ENCODE measurements at regions not wholly inside any gene's neighbourhood (a gene's known extent, or its start where the extent isn't known, plus 50 kb on each side); places are given as distances from the start of the nearest gene placed in this dataset.

DNA sequence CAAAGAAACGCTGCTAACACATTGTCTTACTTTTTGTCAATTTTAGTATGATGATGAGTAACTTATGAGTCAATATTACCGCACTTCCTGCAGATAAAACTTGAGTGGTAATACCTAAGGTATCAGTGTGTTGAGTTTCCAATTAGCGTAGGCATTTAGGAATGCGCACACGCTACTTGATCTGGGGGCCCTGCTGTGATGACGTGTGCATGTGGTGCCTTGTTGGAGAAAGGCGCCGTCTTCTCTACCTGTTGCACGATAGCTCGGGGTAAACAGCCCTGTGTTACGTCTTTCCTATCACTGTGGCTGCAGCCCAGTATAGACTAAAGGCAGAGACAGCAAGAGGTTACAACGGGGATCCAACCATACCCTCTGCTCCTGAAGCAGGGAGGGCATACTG, 476.8 kb upstream of the ADARB2 start:
- TF ChIP-seq, protein P1, sequence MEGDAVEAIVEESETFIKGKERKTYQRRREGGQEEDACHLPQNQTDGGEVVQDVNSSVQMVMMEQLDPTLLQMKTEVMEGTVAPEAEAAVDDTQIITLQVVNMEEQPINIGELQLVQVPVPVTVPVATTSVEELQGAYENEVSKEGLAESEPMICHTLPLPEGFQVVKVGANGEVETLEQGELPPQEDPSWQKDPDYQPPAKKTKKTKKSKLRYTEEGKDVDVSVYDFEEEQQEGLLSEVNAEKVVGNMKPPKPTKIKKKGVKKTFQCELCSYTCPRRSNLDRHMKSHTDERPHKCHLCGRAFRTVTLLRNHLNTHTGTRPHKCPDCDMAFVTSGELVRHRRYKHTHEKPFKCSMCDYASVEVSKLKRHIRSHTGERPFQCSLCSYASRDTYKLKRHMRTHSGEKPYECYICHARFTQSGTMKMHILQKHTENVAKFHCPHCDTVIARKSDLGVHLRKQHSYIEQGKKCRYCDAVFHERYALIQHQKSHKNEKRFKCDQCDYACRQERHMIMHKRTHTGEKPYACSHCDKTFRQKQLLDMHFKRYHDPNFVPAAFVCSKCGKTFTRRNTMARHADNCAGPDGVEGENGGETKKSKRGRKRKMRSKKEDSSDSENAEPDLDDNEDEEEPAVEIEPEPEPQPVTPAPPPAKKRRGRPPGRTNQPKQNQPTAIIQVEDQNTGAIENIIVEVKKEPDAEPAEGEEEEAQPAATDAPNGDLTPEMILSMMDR (conservative IDR thresholded peaks at IDR 0.05; ENCODE audit: low read depth in 2 of 2) = no peak
- TF ChIP-seq POLR2AphosphoS5 (IDR thresholded peaks at IDR 0.05; ENCODE audit: low read depth) (no peak), EZH2 (IDR thresholded peaks at IDR 0.05; ENCODE audit: low read depth, unreplicated experiment) (no peak), EZH2phosphoT487 (IDR thresholded peaks at IDR 0.05; ENCODE audit: unreplicated experiment) (no peak)
- TF ChIP-seq, protein P2, sequence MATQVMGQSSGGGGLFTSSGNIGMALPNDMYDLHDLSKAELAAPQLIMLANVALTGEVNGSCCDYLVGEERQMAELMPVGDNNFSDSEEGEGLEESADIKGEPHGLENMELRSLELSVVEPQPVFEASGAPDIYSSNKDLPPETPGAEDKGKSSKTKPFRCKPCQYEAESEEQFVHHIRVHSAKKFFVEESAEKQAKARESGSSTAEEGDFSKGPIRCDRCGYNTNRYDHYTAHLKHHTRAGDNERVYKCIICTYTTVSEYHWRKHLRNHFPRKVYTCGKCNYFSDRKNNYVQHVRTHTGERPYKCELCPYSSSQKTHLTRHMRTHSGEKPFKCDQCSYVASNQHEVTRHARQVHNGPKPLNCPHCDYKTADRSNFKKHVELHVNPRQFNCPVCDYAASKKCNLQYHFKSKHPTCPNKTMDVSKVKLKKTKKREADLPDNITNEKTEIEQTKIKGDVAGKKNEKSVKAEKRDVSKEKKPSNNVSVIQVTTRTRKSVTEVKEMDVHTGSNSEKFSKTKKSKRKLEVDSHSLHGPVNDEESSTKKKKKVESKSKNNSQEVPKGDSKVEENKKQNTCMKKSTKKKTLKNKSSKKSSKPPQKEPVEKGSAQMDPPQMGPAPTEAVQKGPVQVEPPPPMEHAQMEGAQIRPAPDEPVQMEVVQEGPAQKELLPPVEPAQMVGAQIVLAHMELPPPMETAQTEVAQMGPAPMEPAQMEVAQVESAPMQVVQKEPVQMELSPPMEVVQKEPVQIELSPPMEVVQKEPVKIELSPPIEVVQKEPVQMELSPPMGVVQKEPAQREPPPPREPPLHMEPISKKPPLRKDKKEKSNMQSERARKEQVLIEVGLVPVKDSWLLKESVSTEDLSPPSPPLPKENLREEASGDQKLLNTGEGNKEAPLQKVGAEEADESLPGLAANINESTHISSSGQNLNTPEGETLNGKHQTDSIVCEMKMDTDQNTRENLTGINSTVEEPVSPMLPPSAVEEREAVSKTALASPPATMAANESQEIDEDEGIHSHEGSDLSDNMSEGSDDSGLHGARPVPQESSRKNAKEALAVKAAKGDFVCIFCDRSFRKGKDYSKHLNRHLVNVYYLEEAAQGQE (IDR thresholded peaks at IDR 0.05; ENCODE audit: unreplicated experiment) = no peak
